ENCODE measurements at regions not wholly inside any gene's neighbourhood (a gene's known extent, or its start where the extent isn't known, plus 50 kb on each side); places are given as distances from the start of the nearest gene placed in this dataset.

DNA sequence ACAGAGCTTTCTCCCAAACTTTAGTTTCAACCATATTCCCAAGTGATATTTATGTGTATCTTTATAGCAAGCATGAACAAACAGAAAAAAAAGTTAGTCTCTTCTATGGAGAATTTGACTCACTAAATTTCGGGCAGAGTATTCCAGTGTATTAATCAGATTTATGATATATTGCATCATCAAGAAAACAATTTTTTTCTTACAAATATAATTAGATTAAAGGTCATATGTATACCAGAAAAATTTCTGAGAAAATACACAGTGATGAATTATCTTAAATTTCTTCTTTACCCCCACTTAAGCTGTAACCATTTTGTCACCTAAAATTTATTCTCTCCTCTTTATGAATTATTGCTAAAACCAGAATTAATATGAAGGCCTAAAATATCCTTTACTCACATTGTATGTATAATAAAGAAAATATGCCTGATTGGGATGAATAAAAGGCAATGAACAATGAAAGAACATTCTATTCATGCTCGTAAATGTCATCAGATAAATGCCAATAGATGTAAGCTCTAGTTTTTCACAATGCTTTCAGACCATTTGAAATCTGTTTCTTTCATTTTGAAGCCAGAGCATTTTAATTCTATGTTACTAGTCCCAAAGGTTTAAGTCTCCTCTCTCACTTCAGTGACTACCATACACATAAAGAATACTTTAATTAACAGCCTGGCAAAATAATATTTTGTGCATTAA is 192.1 kb downstream of the HGF start:
- WGBS, 2 donors = 69 to 70% methylated on average over 2 of the region's 2 CpGs
- no peak for DNase-seq (ENCODE audit: low spot score in 2 of 2)
- intact Hi-C loops (cut with DNase I; ENCODE audit: low total_unique reads) = no loop called here
- H3K4me3 ChIP-seq (ENCODE audit: low read depth, poor library complexity, severe bottlenecking) = no peak overlapping the region
- TF ChIP-seq CTCF (IDR thresholded peaks at IDR 0.05) (no peak), POLR2A (IDR thresholded peaks at IDR 0.05) (no peak)

- intact Hi-C loops (cut with DNase I; ENCODE audit: low total_unique reads) = no loop called here
- WGBS, 2 donors = 89 to 90% methylated on average over 6 of the region's 6 CpGs
- H3K4me3 ChIP-seq (ENCODE audit: low read depth, poor library complexity, severe bottlenecking) = no peak overlapping the region
- TF ChIP-seq POLR2A (IDR thresholded peaks at IDR 0.05) (no peak), CTCF (IDR thresholded peaks at IDR 0.05) (no peak)
- DNase-seq (ENCODE audit: low spot score in 2 of 2) = no peak
These were observed 195.0 kb downstream of the HGF start for GRCh38 chr7:81574723-81575326.

GRCh38 chr7:81573932-81574331 is 195.9 kb downstream of the HGF start:
- no peak overlapping the region for H3K4me3 ChIP-seq (ENCODE audit: low read depth, poor library complexity, severe bottlenecking)
- intact Hi-C loops (cut with DNase I; ENCODE audit: low total_unique reads) = no loop called here
- TF ChIP-seq POLR2A (IDR thresholded peaks at IDR 0.05) (no peak), CTCF (IDR thresholded peaks at IDR 0.05) (no peak)
- DNase-seq (ENCODE audit: low spot score in 2 of 2) = no peak
- WGBS, 2 donors = 91 to 93% methylated on average over 1 of the region's 1 CpG

DNA sequence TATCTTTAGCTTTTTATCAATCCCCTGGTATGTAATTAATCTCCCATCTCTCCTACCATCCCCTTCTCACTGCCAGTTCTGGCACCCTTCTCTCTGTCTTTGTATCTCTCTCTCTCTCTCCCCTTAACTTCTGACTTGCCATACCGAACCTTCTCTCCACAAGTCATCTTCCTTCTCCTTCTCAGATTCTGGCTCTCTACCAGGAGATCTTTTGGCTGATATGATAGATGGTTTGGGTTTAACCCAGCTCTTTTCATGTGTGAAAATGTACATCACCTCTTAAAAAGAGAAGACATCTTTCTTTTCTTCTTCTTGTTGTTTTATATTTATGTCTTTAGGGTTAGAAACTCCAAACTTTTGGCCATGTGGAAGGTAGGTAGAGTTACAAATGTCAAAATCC is 196.7 kb downstream of the HGF start:
- WGBS, 2 donors = 24 to 35% methylated on average over 1 of the region's 1 CpG

GRCh38 chr7:81562581-81562980 is 207.3 kb downstream of the HGF start:
- TF ChIP-seq CTCF (IDR thresholded peaks at IDR 0.05) = no peak
- intact Hi-C loops (cut with DNase I; ENCODE audit: low total_unique reads) = no loop called here
- WGBS, 2 donors = 61 to 63% methylated on average over 5 of the region's 5 CpGs

More for the DNA sequence above, 196.7 kb downstream of the HGF start:
- no peak for DNase-seq (ENCODE audit: low spot score in 2 of 2)
- intact Hi-C loops (cut with DNase I; ENCODE audit: low total_unique reads) = no loop called here
- H3K4me3 ChIP-seq (ENCODE audit: low read depth, poor library complexity, severe bottlenecking) = no peak overlapping the region
- no peak for TF ChIP-seq CTCF (IDR thresholded peaks at IDR 0.05)
- no peak for TF ChIP-seq POLR2A (IDR thresholded peaks at IDR 0.05)

DNA sequence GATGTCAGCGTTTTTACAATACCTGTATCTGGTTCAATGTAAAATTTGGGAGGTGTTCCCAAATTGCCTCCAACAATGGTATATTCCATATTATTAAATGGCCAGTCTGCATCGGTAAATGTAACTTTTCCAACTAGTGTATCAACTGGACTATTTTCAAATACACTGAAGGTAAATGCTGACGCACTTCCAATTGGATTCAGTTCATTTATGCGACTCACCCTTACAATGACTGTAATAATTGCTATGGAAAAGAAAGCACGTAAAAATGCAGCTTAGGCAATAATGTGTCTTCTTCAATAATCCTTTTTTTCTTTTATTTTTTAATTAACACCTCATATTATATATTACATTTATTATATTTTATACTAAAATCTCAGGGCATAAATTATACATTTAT is 209.1 kb downstream of the HGF start:
- no peak overlapping the region for H3K4me3 ChIP-seq (ENCODE audit: low read depth, poor library complexity, severe bottlenecking)
- TF ChIP-seq CTCF (IDR thresholded peaks at IDR 0.05) (no peak), POLR2A (IDR thresholded peaks at IDR 0.05) (no peak)
- DNase-seq (ENCODE audit: low spot score in 2 of 2) = no peak
- WGBS, 2 donors = 53 to 60% methylated on average over 5 of the region's 5 CpGs
- intact Hi-C loops (cut with DNase I; ENCODE audit: low total_unique reads) = no loop called here

More at GRCh38 chr7:81562581-81562980, 207.3 kb downstream of the HGF start:
- no peak overlapping the region for H3K4me3 ChIP-seq (ENCODE audit: low read depth, poor library complexity, severe bottlenecking)
- DNase-seq (ENCODE audit: low spot score in 2 of 2) = no peak
